ENCODE measurements at regions not wholly inside any gene's neighbourhood (a gene's known extent, or its start where the extent isn't known, plus 50 kb on each side); places are given as distances from the start of the nearest gene placed in this dataset.

DNA sequence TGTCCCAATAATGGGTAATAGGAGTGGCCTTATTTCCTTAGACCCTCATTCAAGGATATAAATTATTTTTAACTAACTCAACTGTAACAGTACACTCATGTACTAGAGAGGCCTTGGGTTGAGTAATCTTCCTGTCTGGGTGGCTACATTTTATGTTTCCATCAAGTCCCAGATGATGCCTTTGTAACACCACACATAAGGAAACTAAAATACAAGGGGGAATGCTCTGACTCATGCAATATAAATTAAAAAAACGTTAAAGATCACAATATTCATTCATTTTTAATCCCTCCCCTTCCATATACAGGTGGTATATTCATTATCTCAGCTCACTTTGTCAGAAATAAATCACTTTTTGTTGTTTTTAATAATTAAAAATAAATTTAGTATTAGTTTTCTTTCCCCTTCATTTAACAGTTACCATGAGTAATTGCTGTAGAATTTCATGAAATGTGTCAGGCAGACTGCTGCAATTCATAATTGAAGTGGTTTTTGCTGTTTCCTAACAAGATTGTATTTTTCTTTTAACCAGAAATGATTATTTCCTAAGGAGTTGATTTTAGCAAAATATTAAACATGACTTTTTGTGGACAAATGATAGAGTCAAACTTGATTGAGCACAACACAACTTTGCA lies 1403.6 kb downstream of the SUCLG1 start:
- H3K9ac ChIP-seq (ENCODE audit: low read length) = no peak overlapping the region
- no peaks in the 10 kb centered on the region for H3K9me3 ChIP-seq (ENCODE audit: insufficient read depth, low read length)
- no peak overlapping the region for H3K4me2 ChIP-seq (ENCODE audit: low read depth, low read length, poor library complexity, severe bottlenecking)
- no peaks in the 10 kb centered on the region for H3K27me3 ChIP-seq (ENCODE audit: low read length)
- TF ChIP-seq EZH2phosphoT487 (conservative IDR thresholded peaks at IDR 0.05; ENCODE audit: low read length) = no peak
- TF ChIP-seq, protein P1, sequence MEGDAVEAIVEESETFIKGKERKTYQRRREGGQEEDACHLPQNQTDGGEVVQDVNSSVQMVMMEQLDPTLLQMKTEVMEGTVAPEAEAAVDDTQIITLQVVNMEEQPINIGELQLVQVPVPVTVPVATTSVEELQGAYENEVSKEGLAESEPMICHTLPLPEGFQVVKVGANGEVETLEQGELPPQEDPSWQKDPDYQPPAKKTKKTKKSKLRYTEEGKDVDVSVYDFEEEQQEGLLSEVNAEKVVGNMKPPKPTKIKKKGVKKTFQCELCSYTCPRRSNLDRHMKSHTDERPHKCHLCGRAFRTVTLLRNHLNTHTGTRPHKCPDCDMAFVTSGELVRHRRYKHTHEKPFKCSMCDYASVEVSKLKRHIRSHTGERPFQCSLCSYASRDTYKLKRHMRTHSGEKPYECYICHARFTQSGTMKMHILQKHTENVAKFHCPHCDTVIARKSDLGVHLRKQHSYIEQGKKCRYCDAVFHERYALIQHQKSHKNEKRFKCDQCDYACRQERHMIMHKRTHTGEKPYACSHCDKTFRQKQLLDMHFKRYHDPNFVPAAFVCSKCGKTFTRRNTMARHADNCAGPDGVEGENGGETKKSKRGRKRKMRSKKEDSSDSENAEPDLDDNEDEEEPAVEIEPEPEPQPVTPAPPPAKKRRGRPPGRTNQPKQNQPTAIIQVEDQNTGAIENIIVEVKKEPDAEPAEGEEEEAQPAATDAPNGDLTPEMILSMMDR (IDR thresholded peaks at IDR 0.05; ENCODE audit: insufficient read depth, low read length, poor library complexity, severe bottlenecking) = no peak
- no peaks in the 10 kb centered on the region for H3K9me2 ChIP-seq (replicated peaks; ENCODE audit: insufficient read depth, low read length)
- H3K27ac ChIP-seq (ENCODE audit: low read depth, low read length) = no peak overlapping the region
- no peaks in the 10 kb centered on the region for H4K20me1 ChIP-seq (ENCODE audit: low read depth, low read length)
- H3F3A ChIP-seq (ENCODE audit: insufficient read depth) = no peaks in the 10 kb centered on the region
- no peak overlapping the region for H2AFZ ChIP-seq (ENCODE audit: low read depth, low read length, severe bottlenecking)
- no peak overlapping the region for H3K4me3 ChIP-seq (ENCODE audit: insufficient read depth, low read length, poor library complexity, severe bottlenecking)
- H3K36me3 ChIP-seq (ENCODE audit: low read length) = no peaks in the 10 kb centered on the region
- no peaks in the 10 kb centered on the region for H3K79me2 ChIP-seq (ENCODE audit: insufficient read depth, low read length)

- Histone ChIP-seq H2AFZ (ENCODE audit: low read depth, low read length, severe bottlenecking) (no peak overlapping the region), H3K27ac (ENCODE audit: low read depth, low read length) (no peak overlapping the region), H3K4me2 (ENCODE audit: low read depth, low read length, poor library complexity, severe bottlenecking) (no peak overlapping the region)
Observed at GRCh38 chr2:83054751-83055150, 1404.3 kb downstream of the SUCLG1 start.

GRCh38 chr2:83051538-83052170 lies 1407.4 kb downstream of the SUCLG1 start:
- no peak overlapping the region for H3K4me3 ChIP-seq (ENCODE audit: insufficient read depth, low read length, poor library complexity, severe bottlenecking)
- no peaks in the 10 kb centered on the region for H3K9me3 ChIP-seq (ENCODE audit: insufficient read depth, low read length)
- no peaks in the 10 kb centered on the region for H3F3A ChIP-seq (ENCODE audit: insufficient read depth)
- no peak overlapping the region for H3K27ac ChIP-seq (ENCODE audit: low read depth, low read length)
- no peaks in the 10 kb centered on the region for H3K36me3 ChIP-seq (ENCODE audit: low read length)
- no peaks in the 10 kb centered on the region for H4K20me1 ChIP-seq (ENCODE audit: low read depth, low read length)
- H3K27me3 ChIP-seq (ENCODE audit: low read length) = no peaks in the 10 kb centered on the region
- H3K9ac ChIP-seq (ENCODE audit: low read length) = no peak overlapping the region
- no peaks in the 10 kb centered on the region for H3K79me2 ChIP-seq (ENCODE audit: insufficient read depth, low read length)
- TF ChIP-seq, protein P1 (IDR thresholded peaks at IDR 0.05; ENCODE audit: insufficient read depth, low read length, poor library complexity, severe bottlenecking) = no peak
- TF ChIP-seq EZH2phosphoT487 (conservative IDR thresholded peaks at IDR 0.05; ENCODE audit: low read length) = no peak
- H3K9me2 ChIP-seq (replicated peaks; ENCODE audit: insufficient read depth, low read length) = no peaks in the 10 kb centered on the region
- no peak overlapping the region for H2AFZ ChIP-seq (ENCODE audit: low read depth, low read length, severe bottlenecking)
- no peak overlapping the region for H3K4me2 ChIP-seq (ENCODE audit: low read depth, low read length, poor library complexity, severe bottlenecking)

More at GRCh38 chr2:83054751-83055150, 1404.3 kb downstream of the SUCLG1 start:
- no peaks in the 10 kb centered on the region for H3K9me3 ChIP-seq (ENCODE audit: insufficient read depth, low read length)
- H3K27me3 ChIP-seq (ENCODE audit: low read length) = no peaks in the 10 kb centered on the region
- no peaks in the 10 kb centered on the region for H3F3A ChIP-seq (ENCODE audit: insufficient read depth)
- H3K9ac ChIP-seq (ENCODE audit: low read length) = no peak overlapping the region
- no peaks in the 10 kb centered on the region for H3K79me2 ChIP-seq (ENCODE audit: insufficient read depth, low read length)
- H3K4me3 ChIP-seq (ENCODE audit: insufficient read depth, low read length, poor library complexity, severe bottlenecking) = no peak overlapping the region
- H3K36me3 ChIP-seq (ENCODE audit: low read length) = no peaks in the 10 kb centered on the region
- TF ChIP-seq EZH2phosphoT487 (conservative IDR thresholded peaks at IDR 0.05; ENCODE audit: low read length) = no peak
- TF ChIP-seq, protein P1 (IDR thresholded peaks at IDR 0.05; ENCODE audit: insufficient read depth, low read length, poor library complexity, severe bottlenecking) = no peak
- no peaks in the 10 kb centered on the region for H4K20me1 ChIP-seq (ENCODE audit: low read depth, low read length)
- no peaks in the 10 kb centered on the region for H3K9me2 ChIP-seq (replicated peaks; ENCODE audit: insufficient read depth, low read length)

Measured in SU-DHL-6 (cell line).